Fibroblast of lung (primary cell): ENCODE measurements at regions not wholly inside any gene's neighbourhood (a gene's known extent, or its start where the extent isn't known, plus 50 kb on each side); places are given as distances from the start of the nearest gene placed in this dataset.

Experiments used
- DNase-seq, 2 donors: peaks; one replicate each; pipeline versions ENCODE4 v3.0.0 to v3.0.0-alpha.2; 2010; ENCODE audit warnings: low read depth in 2 of 2
- H2AFZ ChIP-seq: 2 replicates; pipeline ENCODE4 v1.5.1; 2012; ENCODE audit warnings: low read length, control low read depth, inconsistent platforms
- H3K27ac ChIP-seq: 2 replicates; pipeline ENCODE4 v1.5.1; 2011; ENCODE audit warnings: low read length, control low read depth; ENCODE audit not compliant: insufficient read depth
- H3K27me3 ChIP-seq: 2 replicates; pipeline ENCODE4 v1.5.1; 2011; ENCODE audit warnings: mild to moderate bottlenecking, low read length; ENCODE audit not compliant: control insufficient read depth, insufficient read depth
- H3K36me3 ChIP-seq: 2 replicates; pipeline ENCODE4 v1.5.1; 2011; ENCODE audit warnings: low read length; ENCODE audit not compliant: control insufficient read depth, insufficient read depth
- H3K4me1 ChIP-seq: 2 replicates; pipeline ENCODE4 v1.5.1; 2011; ENCODE audit warnings: low read length; ENCODE audit not compliant: control insufficient read depth, insufficient read depth; ENCODE audit errors: extremely low read depth
- H3K4me2 ChIP-seq: 2 replicates; pipeline ENCODE4 v1.5.1; 2011; ENCODE audit warnings: low read length, control low read depth; ENCODE audit not compliant: insufficient read depth; ENCODE audit errors: extremely low read depth
- H3K4me3 ChIP-seq, 4 experiments: fragments of 200-600 bp in 1 of 4; sonication (generic) in 1 of 4; replicated peaks in 1 of 4; 2 replicates each; pipeline ENCODE4 v1.5.1; 2011 to 2016; ENCODE audit warnings: low read length in 4 of 4, low read depth in 3 of 4, mild to moderate bottlenecking in 3 of 4, control low read depth in 2 of 4, inconsistent platforms in 1 of 4, mixed read lengths in 1 of 4; ENCODE audit not compliant: insufficient read depth in 1 of 4; ENCODE audit errors: control extremely low read depth in 1 of 4
- H3K79me2 ChIP-seq: 2 replicates; pipeline ENCODE4 v1.5.1; 2012; ENCODE audit warnings: mild to moderate bottlenecking, low read length, inconsistent platforms; ENCODE audit not compliant: control insufficient read depth, insufficient read depth
- H3K9ac ChIP-seq: 2 replicates; pipeline ENCODE4 v1.5.1; 2011; ENCODE audit warnings: mild to moderate bottlenecking, low read length, control low read depth; ENCODE audit not compliant: insufficient read depth
- H3K9me3 ChIP-seq: 2 replicates; pipeline ENCODE4 v1.5.1; 2012; ENCODE audit warnings: low read depth, low read length; ENCODE audit not compliant: control insufficient read depth, insufficient read depth
- H4K20me1 ChIP-seq: 2 replicates; pipeline ENCODE4 v1.5.1; 2011; ENCODE audit warnings: low read length; ENCODE audit not compliant: control insufficient read depth, insufficient read depth; ENCODE audit errors: extremely low read depth
- CTCF ChIP-seq, 2 donors: IDR thresholded peaks in 1 of 2; conservative IDR thresholded peaks in 1 of 2; 1 replicate in 1 of 2; 2 replicates in 1 of 2; pipeline ENCODE4 v1.5.1; 2011 to 2012; ENCODE audit warnings: low read length in 2 of 2, control low read depth in 1 of 2, inconsistent platforms in 1 of 2, low read depth in 1 of 2, mild to moderate bottlenecking in 1 of 2
- EZH2 ChIP-seq: IDR thresholded peaks from 2 replicates; pipeline ENCODE4 v1.5.1; 2012; ENCODE audit warnings: low read length, control low read depth, mild to moderate bottlenecking; ENCODE audit errors: missing control alignments

- H3K27me3 ChIP-seq: peaks cover 5% of the 10 kb centered on the region
- no peak overlapping the region for H3K4me2 ChIP-seq
- no peak overlapping the region for H3K27ac ChIP-seq
- no peak overlapping the region for H3K9ac ChIP-seq
- no peaks in the 10 kb centered on the region for H3K4me1 ChIP-seq
- no peaks in the 10 kb centered on the region for H3K36me3 ChIP-seq
- no peak for DNase-seq
- no peak for TF ChIP-seq EZH2
- no peak for TF ChIP-seq CTCF (conservative IDR thresholded peaks at IDR 0.05 in 1 of 2, IDR thresholded peaks at IDR 0.05 in 1 of 2; ENCODE audit: low read depth in 1 of 2, low read length in 2 of 2)
- H3K79me2 ChIP-seq: no peaks in the 10 kb centered on the region
- no peak overlapping the region for H2AFZ ChIP-seq
- no peaks in the 10 kb centered on the region for H3K9me3 ChIP-seq
- H3K4me3 ChIP-seq: no peak overlapping the region
- H4K20me1 ChIP-seq: no peaks in the 10 kb centered on the region
Measured at GRCh38 chr1:227466039-227466645, 97.2 kb upstream of the ZNF678 start.

GRCh38 chr1:227465256-227465655 is 98.1 kb upstream of the ZNF678 start:
- no peak overlapping the region for H3K4me2 ChIP-seq
- H3K79me2 ChIP-seq: no peaks in the 10 kb centered on the region
- no peak overlapping the region for H3K27ac ChIP-seq
- H3K4me3 ChIP-seq: no peak overlapping the region
- no peaks in the 10 kb centered on the region for H4K20me1 ChIP-seq
- no peak for DNase-seq
- no peak overlapping the region for H3K9ac ChIP-seq
- no peak for TF ChIP-seq EZH2
- TF ChIP-seq CTCF (conservative IDR thresholded peaks at IDR 0.05 in 1 of 2, IDR thresholded peaks at IDR 0.05 in 1 of 2; ENCODE audit: low read depth in 1 of 2, low read length in 2 of 2): peak in 1 of 2 donors; percentile 7
- H3K27me3 ChIP-seq: peaks cover 5% of the 10 kb centered on the region
- H2AFZ ChIP-seq: no peak overlapping the region
- H3K4me1 ChIP-seq: no peaks in the 10 kb centered on the region
- H3K9me3 ChIP-seq: no peaks in the 10 kb centered on the region
- no peaks in the 10 kb centered on the region for H3K36me3 ChIP-seq

- H3K4me3 ChIP-seq: no peak overlapping the region
- H3K9ac ChIP-seq: no peak overlapping the region
- H3K4me2 ChIP-seq: no peak overlapping the region
- H2AFZ ChIP-seq: no peak overlapping the region
- no peak for TF ChIP-seq CTCF (conservative IDR thresholded peaks at IDR 0.05 in 1 of 2, IDR thresholded peaks at IDR 0.05 in 1 of 2; ENCODE audit: low read depth in 1 of 2, low read length in 2 of 2)
- no peak for TF ChIP-seq EZH2
- no peak for DNase-seq
- no peaks in the 10 kb centered on the region for H4K20me1 ChIP-seq
- H3K79me2 ChIP-seq: no peaks in the 10 kb centered on the region
- no peaks in the 10 kb centered on the region for H3K36me3 ChIP-seq
- H3K4me1 ChIP-seq: no peaks in the 10 kb centered on the region
- peaks cover 1% of the 10 kb centered on the region for H3K27me3 ChIP-seq
- H3K27ac ChIP-seq: no peak overlapping the region
- H3K9me3 ChIP-seq: no peaks in the 10 kb centered on the region
Measured at GRCh38 chr1:227459977-227460376, 103.4 kb upstream of the ZNF678 start.
